Choroid plexus epithelial cell (primary cell): ENCODE measurements at regions not wholly inside any gene's neighbourhood (a gene's known extent, or its start where the extent isn't known, plus 50 kb on each side); places are given as distances from the start of the nearest gene placed in this dataset.

ENCODE experiments used
- DNase-seq: peaks from one replicate; pipeline ENCODE4 v3.0.0-alpha.2; 2010; ENCODE audit warnings: low read depth
- H3K4me3 ChIP-seq: 2 replicates; pipeline ENCODE4 v1.5.1; 2011; ENCODE audit warnings: low read depth, mild to moderate bottlenecking, control low read depth, low read length, moderate library complexity
- CTCF ChIP-seq: conservative IDR thresholded peaks from 2 replicates; pipeline ENCODE4 v1.5.1; 2011; ENCODE audit warnings: low read depth, mild to moderate bottlenecking, control low read depth, inconsistent platforms, low read length, moderate library complexity

- DNase-seq, result peak; percentile 82
- no peak for TF ChIP-seq CTCF
- H3K4me3 ChIP-seq, result no peak overlapping the region
These were observed 491.2 kb downstream of the PIK3C3 start for GRCh38 chr18:42446195-42446594.

- no peak overlapping the region for H3K4me3 ChIP-seq
- no peak for TF ChIP-seq CTCF
- no peak for DNase-seq
These were observed 492.7 kb downstream of the PIK3C3 start for GRCh38 chr18:42447688-42448087.

- no peak for DNase-seq
- TF ChIP-seq CTCF, result no peak
- H3K4me3 ChIP-seq, result no peak overlapping the region
These were observed 503.2 kb downstream of the PIK3C3 start for GRCh38 chr18:42458226-42458625.

- no peak for TF ChIP-seq CTCF
- DNase-seq, result no peak
- no peak overlapping the region for H3K4me3 ChIP-seq
These were observed 504.8 kb downstream of the PIK3C3 start for GRCh38 chr18:42459873-42460272.

GRCh38 chr18:42471885-42472284, 516.9 kb downstream of the PIK3C3 start:
- no peak for TF ChIP-seq CTCF
- no peak for DNase-seq
- no peak overlapping the region for H3K4me3 ChIP-seq

- TF ChIP-seq CTCF, result no peak
- no peak for DNase-seq
- no peak overlapping the region for H3K4me3 ChIP-seq
These were observed 518.6 kb downstream of the PIK3C3 start for GRCh38 chr18:42473611-42474010.

GRCh38 chr18:42474577-42474976, 519.5 kb downstream of the PIK3C3 start:
- no peak for DNase-seq
- no peak for TF ChIP-seq CTCF
- H3K4me3 ChIP-seq, result no peak overlapping the region
